NCI-H510A (cell line): ENCODE measurements at regions not wholly inside any gene's neighbourhood (a gene's known extent, or its start where the extent isn't known, plus 50 kb on each side); places are given as distances from the start of the nearest gene placed in this dataset.

Experiments used
- DNase-seq: peaks from one replicate; lab custom pipeline; 2025; lab: John Stamatoyannopoulos, UW

- peak; percentile 32 for DNase-seq
Measured at GRCh38 chr1:204736836-204737235, 51.3 kb upstream of the LRRN2 start.

- DNase-seq = no peak
Measured at GRCh38 chr1:204738506-204738905, 53.0 kb upstream of the LRRN2 start.

GRCh38 chr1:204740354-204740753 is 54.8 kb upstream of the LRRN2 start:
- DNase-seq = no peak

GRCh38 chr1:204741440-204741839 is 55.9 kb upstream of the LRRN2 start:
- DNase-seq = no peak

- no peak for DNase-seq
Measured at GRCh38 chr1:204742676-204743251, 57.2 kb upstream of the LRRN2 start.

- no peak for DNase-seq
Measured at GRCh38 chr1:204744107-204744779, 58.7 kb upstream of the LRRN2 start.

- no peak for DNase-seq
Measured at GRCh38 chr1:204746838-204747442, 61.4 kb upstream of the LRRN2 start.

GRCh38 chr1:204751480-204751879 is 65.9 kb upstream of the LRRN2 start:
- DNase-seq = no peak

GRCh38 chr1:204751883-204752687 is 66.5 kb upstream of the LRRN2 start:
- DNase-seq = no peak

- no peak for DNase-seq
Measured at GRCh38 chr1:204752688-204753040, 67.1 kb upstream of the LRRN2 start.

GRCh38 chr1:204754821-204755220 is 69.3 kb upstream of the LRRN2 start:
- DNase-seq = no peak

- no peak for DNase-seq
Measured at GRCh38 chr1:204756349-204756748, 70.8 kb upstream of the LRRN2 start.

- DNase-seq = no peak
Measured at GRCh38 chr1:204756811-204757210, 71.3 kb upstream of the LRRN2 start.

GRCh38 chr1:204758601-204759000 is 73.1 kb upstream of the LRRN2 start:
- DNase-seq = no peak

GRCh38 chr1:204760350-204760749 is 74.8 kb upstream of the LRRN2 start:
- no peak for DNase-seq

- no peak for DNase-seq
Measured at GRCh38 chr1:204760757-204761156, 75.2 kb upstream of the LRRN2 start.

- peak; percentile 76 for DNase-seq
Measured at GRCh38 chr1:204763773-204764427, 78.4 kb upstream of the LRRN2 start.

- no peak for DNase-seq
Measured at GRCh38 chr1:204769997-204770396, 84.5 kb upstream of the LRRN2 start.

- DNase-seq = no peak
Measured at GRCh38 chr1:204771358-204771757, 85.8 kb upstream of the LRRN2 start.

- DNase-seq = no peak
Measured at GRCh38 chr1:204773246-204773645, 87.7 kb upstream of the LRRN2 start.

GRCh38 chr1:204775546-204775945 is 90.0 kb upstream of the LRRN2 start:
- DNase-seq = no peak

- no peak for DNase-seq
Measured at GRCh38 chr1:204777591-204777990, 92.1 kb upstream of the LRRN2 start.
